Activated naive CD8-positive, alpha-beta T cell treated with anti-CD3 and anti-CD28 coated beads, Interleukin-2, amount 10 ng/mL, durations not matched to agents 7 days and 5 days (primary cell): ENCODE measurements at regions not wholly inside any gene's neighbourhood (a gene's known extent, or its start where the extent isn't known, plus 50 kb on each side); places are given as distances from the start of the nearest gene placed in this dataset.
"Not testable (repeated sequence)": the region's sequence is repeated elsewhere in the genome, so short reads cannot be mapped to it uniquely, and the experiment has no call there.

Source experiments
- ATAC-seq: fragments of 150-1000 bp; cut with Tn5 transposase; one replicate; pipeline ENCODE4 v1.10.0; 2021; ENCODE audit warnings: low read depth, moderate library complexity
- POLR2A ChIA-PET: fragments of 350-600 bp; sonication (Branson Sonifier 250); formaldehyde crosslinking; loops from one replicate; lab custom pipeline; 2021; ENCODE audit warnings: antibody characterized with exemption; lab: Charles Lee
- DNase-seq: peaks from one replicate; pipeline ENCODE4 v3.0.0; 2021
- H3K27ac Mint-ChIP-seq: one replicate; pipeline ENCODE4 v1.8.0; 2022; ENCODE audit warnings: mild to moderate bottlenecking, mixed read lengths
- H3K27me3 Mint-ChIP-seq: one replicate; pipeline ENCODE4 v1.8.0; 2022; ENCODE audit warnings: mild to moderate bottlenecking, moderate library complexity, mixed read lengths
- H3K36me3 Mint-ChIP-seq: one replicate; pipeline ENCODE4 v1.8.0; 2021; ENCODE audit warnings: mild to moderate bottlenecking, mixed read lengths
- H3K4me1 Mint-ChIP-seq: one replicate; pipeline ENCODE4 v1.8.0; 2021; ENCODE audit warnings: mixed read lengths
- H3K4me3 Mint-ChIP-seq: one replicate; pipeline ENCODE4 v1.8.0; 2022; ENCODE audit warnings: mild to moderate bottlenecking, moderate library complexity, mixed read lengths
- H3K9me3 Mint-ChIP-seq: one replicate; pipeline ENCODE4 v1.8.0; 2021; ENCODE audit warnings: mixed read lengths

GRCh38 chr4:11842620-11843263 lies 414.0 kb upstream of the HS3ST1 start:
- H3K4me1 Mint-ChIP-seq, result no peaks in the 10 kb centered on the region
- POLR2A ChIA-PET, result no interaction called here
- ATAC-seq (no peak), DNase-seq (no peak)
- H3K4me3 Mint-ChIP-seq, result no peak overlapping the region
- H3K9me3 Mint-ChIP-seq, result no peaks in the 10 kb centered on the region
- H3K27me3 Mint-ChIP-seq, result no peaks in the 10 kb centered on the region
- H3K27ac Mint-ChIP-seq, result no peak overlapping the region
- H3K36me3 Mint-ChIP-seq, result no peaks in the 10 kb centered on the region

GRCh38 chr4:11839889-11840288 lies 411.2 kb upstream of the HS3ST1 start:
- Mint-ChIP-seq H3K27ac (no peak overlapping the region), H3K9me3 (no peaks in the 10 kb centered on the region), H3K4me1 (no peaks in the 10 kb centered on the region), H3K27me3 (no peaks in the 10 kb centered on the region), H3K4me3 (no peak overlapping the region), H3K36me3 (no peaks in the 10 kb centered on the region)
- DNase-seq (no peak), ATAC-seq (no peak)
- POLR2A ChIA-PET, result no interaction called here

GRCh38 chr4:11831739-11832138 lies 403.0 kb upstream of the HS3ST1 start:
- H3K4me3 Mint-ChIP-seq, result no peak overlapping the region
- ATAC-seq (no peak), DNase-seq (no peak)
- no peaks in the 10 kb centered on the region for H3K27me3 Mint-ChIP-seq
- no peaks in the 10 kb centered on the region for H3K9me3 Mint-ChIP-seq
- POLR2A ChIA-PET, result no interaction called here
- H3K36me3 Mint-ChIP-seq, result no peaks in the 10 kb centered on the region
- no peaks in the 10 kb centered on the region for H3K4me1 Mint-ChIP-seq
- H3K27ac Mint-ChIP-seq, result no peak overlapping the region

- DNase-seq (no peak), ATAC-seq (no peak)
- no peaks in the 10 kb centered on the region for H3K36me3 Mint-ChIP-seq
- no peak overlapping the region for H3K4me3 Mint-ChIP-seq
- H3K4me1 Mint-ChIP-seq, result no peaks in the 10 kb centered on the region
- H3K27me3 Mint-ChIP-seq, result no peaks in the 10 kb centered on the region
- no peaks in the 10 kb centered on the region for H3K9me3 Mint-ChIP-seq
- POLR2A ChIA-PET, result no interaction called here
- no peak overlapping the region for H3K27ac Mint-ChIP-seq
Measured at GRCh38 chr4:11824566-11824965, 395.9 kb upstream of the HS3ST1 start.

- Mint-ChIP-seq H3K4me1 (no peaks in the 10 kb centered on the region), H3K27me3 (no peaks in the 10 kb centered on the region), H3K9me3 (no peaks in the 10 kb centered on the region), H3K27ac (no peak overlapping the region), H3K4me3 (no peak overlapping the region), H3K36me3 (no peaks in the 10 kb centered on the region)
- POLR2A ChIA-PET, result no interaction called here
- no peak for ATAC-seq
- no peak for DNase-seq
Measured at GRCh38 chr4:11821772-11822430, 393.2 kb upstream of the HS3ST1 start.

GRCh38 chr4:11817088-11817487 lies 388.4 kb upstream of the HS3ST1 start:
- Mint-ChIP-seq H3K27ac (no peak overlapping the region), H3K4me1 (no peaks in the 10 kb centered on the region)

GRCh38 chr4:11814758-11815157 lies 386.1 kb upstream of the HS3ST1 start:
- no peaks in the 10 kb centered on the region for H3K36me3 Mint-ChIP-seq
- ATAC-seq (no peak), DNase-seq (no peak)
- no peak overlapping the region for H3K27ac Mint-ChIP-seq
- no peak overlapping the region for H3K4me3 Mint-ChIP-seq
- no peaks in the 10 kb centered on the region for H3K27me3 Mint-ChIP-seq
- POLR2A ChIA-PET, result no interaction called here
- H3K4me1 Mint-ChIP-seq, result no peaks in the 10 kb centered on the region
- no peaks in the 10 kb centered on the region for H3K9me3 Mint-ChIP-seq

More at GRCh38 chr4:11817088-11817487, 388.4 kb upstream of the HS3ST1 start:
- DNase-seq (no peak), ATAC-seq (no peak)
- no peaks in the 10 kb centered on the region for H3K9me3 Mint-ChIP-seq
- H3K4me3 Mint-ChIP-seq, result no peak overlapping the region
- POLR2A ChIA-PET, result no interaction called here
- H3K27me3 Mint-ChIP-seq, result no peaks in the 10 kb centered on the region
- no peaks in the 10 kb centered on the region for H3K36me3 Mint-ChIP-seq

- POLR2A ChIA-PET, result no interaction called here
- no peaks in the 10 kb centered on the region for H3K27me3 Mint-ChIP-seq
- no peak overlapping the region for H3K4me3 Mint-ChIP-seq
- ATAC-seq (no peak), DNase-seq (no peak)
- H3K9me3 Mint-ChIP-seq, result no peaks in the 10 kb centered on the region
- H3K4me1 Mint-ChIP-seq, result no peaks in the 10 kb centered on the region
- no peaks in the 10 kb centered on the region for H3K36me3 Mint-ChIP-seq
- H3K27ac Mint-ChIP-seq, result no peak overlapping the region
Measured at GRCh38 chr4:11813951-11814446, 385.3 kb upstream of the HS3ST1 start.

GRCh38 chr4:11811521-11811920 lies 382.8 kb upstream of the HS3ST1 start:
- POLR2A ChIA-PET, DNase-seq, H3K4me3 Mint-ChIP-seq, ATAC-seq, H3K4me1 Mint-ChIP-seq, H3K27me3 Mint-ChIP-seq, H3K27ac Mint-ChIP-seq, H3K9me3 Mint-ChIP-seq, H3K36me3 Mint-ChIP-seq: not testable (repeated sequence)

- Mint-ChIP-seq H3K36me3 (no peaks in the 10 kb centered on the region), H3K4me3 (no peak overlapping the region), H3K9me3 (no peaks in the 10 kb centered on the region), H3K4me1 (no peaks in the 10 kb centered on the region), H3K27me3 (peaks cover 2% of the 10 kb centered on the region), H3K27ac (no peak overlapping the region)
- ATAC-seq (no peak), DNase-seq (no peak)
- POLR2A ChIA-PET, result no interaction called here
Measured at GRCh38 chr4:11805842-11806241, 377.1 kb upstream of the HS3ST1 start.

GRCh38 chr4:11801466-11802446 lies 373.1 kb upstream of the HS3ST1 start:
- H3K36me3 Mint-ChIP-seq, result no peaks in the 10 kb centered on the region
- DNase-seq (no peak), ATAC-seq (no peak)
- no peaks in the 10 kb centered on the region for H3K4me1 Mint-ChIP-seq
- no peak overlapping the region for H3K27ac Mint-ChIP-seq
- H3K9me3 Mint-ChIP-seq, result no peaks in the 10 kb centered on the region
- POLR2A ChIA-PET, result no interaction called here
- peaks cover 2% of the 10 kb centered on the region for H3K27me3 Mint-ChIP-seq
- no peak overlapping the region for H3K4me3 Mint-ChIP-seq

GRCh38 chr4:11799196-11799595 lies 370.5 kb upstream of the HS3ST1 start:
- DNase-seq (no peak), ATAC-seq (no peak)
- Mint-ChIP-seq H3K4me1 (no peaks in the 10 kb centered on the region), H3K27ac (no peak overlapping the region), H3K4me3 (no peak overlapping the region), H3K9me3 (no peaks in the 10 kb centered on the region), H3K36me3 (no peaks in the 10 kb centered on the region), H3K27me3 (peaks cover 2% of the 10 kb centered on the region)
- POLR2A ChIA-PET, result no interaction called here

- H3K4me1 Mint-ChIP-seq, result no peaks in the 10 kb centered on the region
- no peak for DNase-seq
- H3K27ac Mint-ChIP-seq, result no peak overlapping the region
- ATAC-seq, result no peak
- no peaks in the 10 kb centered on the region for H3K36me3 Mint-ChIP-seq
- H3K4me3 Mint-ChIP-seq, result no peak overlapping the region
- POLR2A ChIA-PET, result no interaction called here
- no peaks in the 10 kb centered on the region for H3K9me3 Mint-ChIP-seq
- no peaks in the 10 kb centered on the region for H3K27me3 Mint-ChIP-seq
Measured at GRCh38 chr4:11791797-11792196, 363.1 kb upstream of the HS3ST1 start.
